Gastrocnemius medialis (tissue), 4 donors: ENCODE measurements at regions not wholly inside any gene's neighbourhood (a gene's known extent, or its start where the extent isn't known, plus 50 kb on each side); places are given as distances from the start of the nearest gene placed in this dataset.

Experiments used
- ATAC-seq, 2 donors: fragments of 150-250 bp; one replicate each; pipeline ENCODE4 v1.9.1; 2016
- DNase-seq, 2 donors: peaks; one replicate each; pipeline ENCODE4 v3.0.0-alpha.2; 2019
- H3K27ac ChIP-seq, 4 donors: fragments of 200-600 bp; sonication (generic); 1 replicate in 1 of 4; 2 replicates in 3 of 4; pipeline ENCODE4 v1.5.1; 2016 to 2018; ENCODE audit warnings: mild to moderate bottlenecking in 2 of 4, moderate library complexity in 1 of 4
- H3K27me3 ChIP-seq, 3 donors: fragments of 200-600 bp; sonication (generic) in 2 of 3; 1 replicate in 1 of 3; 2 replicates in 2 of 3; pipeline versions ENCODE4 v1.5.1 to v1.6.0; 2016 to 2019; ENCODE audit warnings: mild to moderate bottlenecking in 1 of 3, moderate library complexity in 1 of 3
- H3K36me3 ChIP-seq, 2 donors: fragments of 200-600 bp; sonication (generic) in 1 of 2; one replicate each; pipeline ENCODE4 v1.5.1; 2017 to 2018
- H3K4me1 ChIP-seq, 2 donors: fragments of 200-600 bp; sonication (generic) in 1 of 2; one replicate each; pipeline ENCODE4 v1.5.1; 2016 to 2017; ENCODE audit warnings: mild to moderate bottlenecking in 2 of 2
- H3K4me3 ChIP-seq, 4 donors: fragments of 200-600 bp; sonication (generic) in 3 of 4; 1 replicate in 1 of 4; 2 replicates in 3 of 4; pipeline ENCODE4 v1.5.1; 2016 to 2019; ENCODE audit warnings: mild to moderate bottlenecking in 2 of 4
- H3K9me3 ChIP-seq, 3 donors: fragments of 200-600 bp; sonication (generic) in 2 of 3; 1 replicate in 1 of 3; 2 replicates in 2 of 3; pipeline ENCODE4 v1.5.1; 2016 to 2019
- CTCF ChIP-seq, 5 experiments: fragments of 450-650 bp in 3 of 5; fragments of 200-600 bp in 2 of 5; sonication (generic) in 2 of 5; IDR thresholded peaks in 4 of 5; conservative IDR thresholded peaks in 1 of 5; 1 replicate in 4 of 5; 2 replicates in 1 of 5; pipeline ENCODE4 v1.5.1; 2016 to 2019; ENCODE audit warnings: antibody characterized with exemption in 5 of 5, mild to moderate bottlenecking in 3 of 5, moderate library complexity in 3 of 5
- POLR2A ChIP-seq, 2 donors: fragments of 450-650 bp; IDR thresholded peaks; one replicate each; pipeline ENCODE4 v1.6.1; 2017; ENCODE audit warnings: antibody characterized with exemption in 2 of 2, mild to moderate bottlenecking in 2 of 2, moderate library complexity in 2 of 2
- in situ Hi-C, 4 donors: fragments of 200-750 bp; cut with MboI; loops; one replicate each; pipeline versions ENCODE4 v1.15.0 to v1.8.0; 2017; ENCODE audit warnings: low sequenced_read_pairs in 4 of 4
- intact Hi-C: fragments of 100-400 bp; cut with DNase I; formaldehyde crosslinking; loops from one replicate; pipeline ENCODE4 v1.15.1; 2023; ENCODE audit warnings: low total_unique reads

- Histone ChIP-seq H3K4me1 (no peaks in the 10 kb centered on the region), H3K36me3 (no peaks in the 10 kb centered on the region), H3K27ac (no peak overlapping the region), H3K27me3 (no peaks in the 10 kb centered on the region), H3K4me3 (no peak overlapping the region), H3K9me3 (no peaks in the 10 kb centered on the region)
- DNase-seq (no peak), ATAC-seq (no peak)
- intact Hi-C loops (no loop called here), in situ Hi-C loops (no loop called here)
- TF ChIP-seq CTCF (IDR thresholded peaks at IDR 0.05 in 4 of 5, conservative IDR thresholded peaks at IDR 0.05 in 1 of 5) (no peak), POLR2A (IDR thresholded peaks at IDR 0.05) (no peak)
These were observed 226.4 kb upstream of the RRP15 start for GRCh38 chr1:218058730-218059129.

- in situ Hi-C loops (no loop called here), intact Hi-C loops (no loop called here)
- no peak for TF ChIP-seq POLR2A (IDR thresholded peaks at IDR 0.05)
- TF ChIP-seq CTCF (IDR thresholded peaks at IDR 0.05 in 4 of 5, conservative IDR thresholded peaks at IDR 0.05 in 1 of 5): no peak
- no peaks in the 10 kb centered on the region for H3K9me3 ChIP-seq
- no peak for DNase-seq
- no peaks in the 10 kb centered on the region for H3K27me3 ChIP-seq
- no peak overlapping the region for H3K4me3 ChIP-seq
- ATAC-seq: no peak
- no peak overlapping the region for H3K27ac ChIP-seq
- H3K36me3 ChIP-seq: no peaks in the 10 kb centered on the region
- no peaks in the 10 kb centered on the region for H3K4me1 ChIP-seq
These were observed 220.7 kb upstream of the RRP15 start for GRCh38 chr1:218064426-218064825.

DNA sequence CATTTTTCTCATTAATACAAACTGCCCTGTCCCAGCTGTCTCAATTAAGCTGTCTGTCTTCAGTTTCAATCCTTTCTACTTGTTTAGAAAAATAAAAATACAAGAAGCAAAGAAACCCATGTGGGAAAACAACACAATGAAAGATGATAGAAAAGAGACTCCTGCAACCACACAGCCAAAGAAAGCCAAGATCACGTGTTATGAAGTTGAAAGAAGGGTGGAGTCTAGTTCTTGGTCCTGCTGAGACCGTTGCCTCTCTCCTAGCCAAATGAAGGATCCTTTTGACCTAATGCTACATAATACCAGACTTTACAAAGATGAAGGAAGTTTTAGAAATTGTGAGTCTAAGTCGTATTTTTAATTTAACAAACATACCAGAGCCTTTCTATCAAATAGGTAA lies 218.8 kb upstream of the RRP15 start:
- H3K4me3 ChIP-seq: no peak overlapping the region
- DNase-seq (no peak), ATAC-seq (no peak)
- TF ChIP-seq CTCF (IDR thresholded peaks at IDR 0.05 in 4 of 5, conservative IDR thresholded peaks at IDR 0.05 in 1 of 5) (no peak), POLR2A (IDR thresholded peaks at IDR 0.05) (no peak)
- H3K36me3 ChIP-seq: no peaks in the 10 kb centered on the region
- intact Hi-C loops (no loop called here), in situ Hi-C loops (no loop called here)
- H3K27ac ChIP-seq: no peak overlapping the region
- no peaks in the 10 kb centered on the region for H3K9me3 ChIP-seq
- H3K4me1 ChIP-seq: no peaks in the 10 kb centered on the region
- no peaks in the 10 kb centered on the region for H3K27me3 ChIP-seq

GRCh38 chr1:218068241-218068640 lies 216.9 kb upstream of the RRP15 start:
- Histone ChIP-seq H3K9me3 (no peaks in the 10 kb centered on the region), H3K36me3 (no peaks in the 10 kb centered on the region), H3K4me3 (no peak overlapping the region), H3K27me3 (no peaks in the 10 kb centered on the region), H3K4me1 (no peaks in the 10 kb centered on the region), H3K27ac (no peak overlapping the region)
- in situ Hi-C loops (no loop called here), intact Hi-C loops (no loop called here)
- ATAC-seq (no peak), DNase-seq (no peak)
- TF ChIP-seq POLR2A (IDR thresholded peaks at IDR 0.05): no peak

DNA sequence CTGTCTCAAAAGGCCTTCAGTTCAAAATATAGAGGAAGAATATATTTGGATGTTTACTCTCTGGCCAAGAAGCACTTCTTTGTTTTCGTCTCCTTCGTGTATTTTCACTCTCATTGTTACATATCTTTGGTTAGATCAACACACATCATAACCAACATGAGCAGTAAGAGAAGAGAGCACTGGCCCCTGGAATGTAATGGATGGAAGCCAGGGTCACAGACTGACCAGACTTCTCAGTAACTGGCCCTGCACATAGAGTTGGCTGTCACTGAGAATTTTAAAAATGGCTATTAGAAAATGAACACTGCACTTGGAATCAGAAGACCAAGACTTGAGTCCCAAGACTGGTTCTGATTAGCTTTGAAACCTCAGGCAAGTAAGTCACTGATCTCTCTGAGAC lies 215.9 kb upstream of the RRP15 start:
- no peaks in the 10 kb centered on the region for H3K4me1 ChIP-seq
- no peak for DNase-seq
- H3K9me3 ChIP-seq: no peaks in the 10 kb centered on the region
- intact Hi-C loops: no loop called here
- no peaks in the 10 kb centered on the region for H3K36me3 ChIP-seq
- ATAC-seq: no peak
- TF ChIP-seq POLR2A (IDR thresholded peaks at IDR 0.05) (no peak), CTCF (IDR thresholded peaks at IDR 0.05 in 4 of 5, conservative IDR thresholded peaks at IDR 0.05 in 1 of 5) (no peak)
- in situ Hi-C loops: no loop called here
- H3K27ac ChIP-seq: no peak overlapping the region
- no peaks in the 10 kb centered on the region for H3K27me3 ChIP-seq
- no peak overlapping the region for H3K4me3 ChIP-seq
